Gastroesophageal sphincter (tissue), 4 donors: ENCODE measurements at regions not wholly inside any gene's neighbourhood (a gene's known extent, or its start where the extent isn't known, plus 50 kb on each side); places are given as distances from the start of the nearest gene placed in this dataset.

Source experiments
- ATAC-seq: fragments of 150-250 bp; one replicate; pipeline ENCODE4 v1.9.1; 2016; ENCODE audit warnings: mild to moderate bottlenecking, moderate library complexity
- H3K27ac ChIP-seq, 4 donors: fragments of 200-600 bp; sonication (generic) in 3 of 4; 1 replicate in 3 of 4; 2 replicates in 1 of 4; pipeline ENCODE4 v1.5.1; 2016 to 2019
- H3K27me3 ChIP-seq: fragments of 200-600 bp; sonication (generic); one replicate; pipeline ENCODE4 v1.5.1; 2019
- H3K36me3 ChIP-seq, 2 donors: fragments of 200-600 bp; sonication (generic); one replicate each; pipeline ENCODE4 v1.5.1; 2019; ENCODE audit warnings: control low read depth in 1 of 2
- H3K4me1 ChIP-seq, 3 donors: fragments of 200-600 bp; sonication (generic); 1 replicate in 2 of 3; 2 replicates in 1 of 3; pipeline ENCODE4 v1.5.1; 2016 to 2019; ENCODE audit warnings: control low read depth in 2 of 3
- H3K4me3 ChIP-seq, 2 donors: fragments of 200-600 bp; sonication (generic); one replicate each; pipeline ENCODE4 v1.5.1; 2019; ENCODE audit warnings: mild to moderate bottlenecking in 1 of 2, moderate library complexity in 1 of 2
- H3K9me3 ChIP-seq, 3 donors: fragments of 200-600 bp; sonication (generic); one replicate each; pipeline ENCODE4 v1.5.1; 2017 to 2019; ENCODE audit warnings: control low read depth in 2 of 3
- EP300 ChIP-seq: sonication (generic); formaldehyde crosslinking; IDR thresholded peaks from one replicate; pipeline ENCODE4 v1.6.1; 2017; ENCODE audit warnings: antibody characterized with exemption, mild to moderate bottlenecking
- POLR2A ChIP-seq, 2 donors: fragments of 450-650 bp; IDR thresholded peaks; one replicate each; pipeline ENCODE4 v1.6.1; 2017; ENCODE audit warnings: antibody characterized with exemption in 2 of 2, mild to moderate bottlenecking in 2 of 2, moderate library complexity in 1 of 2
- POLR2AphosphoS5 ChIP-seq: sonication (generic); formaldehyde crosslinking; IDR thresholded peaks from one replicate; pipeline ENCODE4 v1.6.1; 2017; ENCODE audit warnings: antibody characterized with exemption
- WGBS, 2 donors: methylation state at CpG; one replicate each; pipeline ENCODE4 v1.1.5; 2018; ENCODE audit warnings: low coverage in 1 of 2; 5-methylcytosine and 5-hydroxymethylcytosine counted together
- TF ChIP-seq, protein P1 (sequence below), 4 experiments: fragments of 200-600 bp in 2 of 4; fragments of 450-650 bp in 2 of 4; sonication (generic) in 1 of 4; IDR thresholded peaks; one replicate each; pipeline ENCODE4 v1.5.1; 2017 to 2019; ENCODE audit warnings: antibody characterized with exemption in 4 of 4, mild to moderate bottlenecking in 2 of 4, moderate library complexity in 2 of 4

DNA sequence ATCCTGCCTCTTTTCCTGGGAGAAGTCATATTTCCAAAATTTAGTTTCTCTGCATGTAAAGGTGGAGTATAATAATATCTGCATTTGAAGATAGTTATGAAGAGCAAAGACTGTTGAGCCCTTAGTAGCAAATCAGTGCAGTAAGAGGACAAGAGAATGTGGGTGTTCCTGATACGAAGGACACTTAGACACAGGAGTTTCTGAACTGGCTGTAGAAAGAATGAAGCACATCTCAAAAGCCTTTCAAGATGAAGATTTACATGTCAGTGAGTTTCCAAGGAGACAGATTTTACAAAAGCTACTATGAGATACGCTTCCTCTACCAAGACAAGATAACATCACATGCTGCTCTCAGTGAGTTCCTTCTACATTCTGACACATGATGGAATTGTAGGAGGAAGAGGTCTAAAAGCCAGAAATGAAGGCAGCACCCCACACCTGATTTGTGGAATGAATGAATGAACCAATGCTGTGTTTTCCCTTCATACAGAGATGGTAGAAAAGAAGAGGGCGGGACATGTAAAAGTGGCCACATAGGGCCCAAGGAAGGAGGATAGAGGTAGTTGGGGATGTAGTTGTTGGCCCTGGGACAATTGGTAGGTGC lies 173.6 kb upstream of the PDE1C start:
- 86 to 100% methylated on average over 2 to 3 of the region's 3 CpGs for WGBS, 2 donors
- no peak for ATAC-seq
- TF ChIP-seq POLR2AphosphoS5 (no peak), POLR2A (IDR thresholded peaks at IDR 0.05) (no peak), EP300 (no peak)
- TF ChIP-seq, protein P1, sequence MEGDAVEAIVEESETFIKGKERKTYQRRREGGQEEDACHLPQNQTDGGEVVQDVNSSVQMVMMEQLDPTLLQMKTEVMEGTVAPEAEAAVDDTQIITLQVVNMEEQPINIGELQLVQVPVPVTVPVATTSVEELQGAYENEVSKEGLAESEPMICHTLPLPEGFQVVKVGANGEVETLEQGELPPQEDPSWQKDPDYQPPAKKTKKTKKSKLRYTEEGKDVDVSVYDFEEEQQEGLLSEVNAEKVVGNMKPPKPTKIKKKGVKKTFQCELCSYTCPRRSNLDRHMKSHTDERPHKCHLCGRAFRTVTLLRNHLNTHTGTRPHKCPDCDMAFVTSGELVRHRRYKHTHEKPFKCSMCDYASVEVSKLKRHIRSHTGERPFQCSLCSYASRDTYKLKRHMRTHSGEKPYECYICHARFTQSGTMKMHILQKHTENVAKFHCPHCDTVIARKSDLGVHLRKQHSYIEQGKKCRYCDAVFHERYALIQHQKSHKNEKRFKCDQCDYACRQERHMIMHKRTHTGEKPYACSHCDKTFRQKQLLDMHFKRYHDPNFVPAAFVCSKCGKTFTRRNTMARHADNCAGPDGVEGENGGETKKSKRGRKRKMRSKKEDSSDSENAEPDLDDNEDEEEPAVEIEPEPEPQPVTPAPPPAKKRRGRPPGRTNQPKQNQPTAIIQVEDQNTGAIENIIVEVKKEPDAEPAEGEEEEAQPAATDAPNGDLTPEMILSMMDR (IDR thresholded peaks at IDR 0.05), result no peak
- Histone ChIP-seq H3K4me1 (no peaks in the 10 kb centered on the region), H3K27ac (no peak overlapping the region), H3K27me3 (peaks cover under 1% of the 10 kb centered on the region), H3K4me3 (no peak overlapping the region), H3K36me3 (no peaks in the 10 kb centered on the region), H3K9me3 (no peaks in the 10 kb centered on the region)

DNA sequence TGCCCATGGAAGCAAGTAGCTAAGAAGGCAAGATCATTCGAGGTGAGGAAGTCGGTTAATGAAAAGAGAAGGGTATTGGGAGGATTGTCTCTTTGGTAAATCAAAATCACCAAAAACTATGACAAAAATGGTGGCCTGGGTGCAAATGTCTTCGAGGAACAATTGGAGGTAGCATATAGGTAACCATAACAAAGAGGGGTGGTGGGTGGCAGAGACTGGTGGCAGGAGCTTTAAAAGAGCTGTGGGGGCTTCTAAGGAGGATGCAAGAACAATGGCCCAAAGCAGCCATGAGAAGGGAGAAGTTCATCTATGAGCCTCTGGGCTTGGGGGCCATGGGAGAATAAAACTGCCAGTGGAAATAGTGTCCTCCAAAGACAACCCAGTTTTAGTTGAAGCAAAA lies 172.2 kb upstream of the PDE1C start:
- H3K4me1 ChIP-seq, result no peaks in the 10 kb centered on the region
- H3K27ac ChIP-seq, result no peak overlapping the region
- no peak for ATAC-seq
- no peak for TF ChIP-seq POLR2A (IDR thresholded peaks at IDR 0.05)
- no peak for TF ChIP-seq POLR2AphosphoS5
- no peak for TF ChIP-seq EP300
- TF ChIP-seq, protein P1 (IDR thresholded peaks at IDR 0.05), result no peak
- H3K9me3 ChIP-seq, result no peaks in the 10 kb centered on the region
- no peaks in the 10 kb centered on the region for H3K27me3 ChIP-seq
- no peak overlapping the region for H3K4me3 ChIP-seq
- WGBS, 2 donors, result 54% methylated on average over 3 of the region's 3 CpGs
- no peaks in the 10 kb centered on the region for H3K36me3 ChIP-seq

DNA sequence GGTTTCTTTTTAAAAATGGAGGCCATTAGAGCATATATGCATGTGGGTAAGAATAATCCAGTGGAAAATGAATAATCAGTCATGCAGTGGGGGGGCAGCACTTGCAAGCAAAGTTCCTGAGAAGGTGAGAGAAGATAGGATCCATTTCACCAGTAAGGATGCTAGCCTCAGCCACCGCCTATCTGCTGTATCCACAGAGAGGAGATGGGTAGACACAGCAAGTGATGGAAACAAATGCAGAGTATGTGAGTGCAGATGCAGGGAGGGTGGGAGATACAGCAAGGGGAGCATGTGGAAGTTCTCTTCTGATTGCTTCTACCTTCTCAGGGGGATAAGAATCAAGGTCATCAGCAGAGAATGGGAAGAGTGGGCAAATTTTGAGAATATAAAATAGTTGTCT lies 171.4 kb upstream of the PDE1C start:
- Histone ChIP-seq H3K36me3 (no peaks in the 10 kb centered on the region), H3K27me3 (no peaks in the 10 kb centered on the region), H3K27ac (no peak overlapping the region), H3K9me3 (no peaks in the 10 kb centered on the region), H3K4me3 (no peak overlapping the region), H3K4me1 (no peaks in the 10 kb centered on the region)
- ATAC-seq, result no peak
- WGBS, 2 donors, result 80% methylated on average over 1 of the region's 1 CpG; no CpG with 5 or more reads in 1 of the 2 donors
- TF ChIP-seq POLR2AphosphoS5, result no peak
- TF ChIP-seq EP300, result no peak
- no peak for TF ChIP-seq POLR2A (IDR thresholded peaks at IDR 0.05)
- TF ChIP-seq, protein P1 (IDR thresholded peaks at IDR 0.05), result no peak

DNA sequence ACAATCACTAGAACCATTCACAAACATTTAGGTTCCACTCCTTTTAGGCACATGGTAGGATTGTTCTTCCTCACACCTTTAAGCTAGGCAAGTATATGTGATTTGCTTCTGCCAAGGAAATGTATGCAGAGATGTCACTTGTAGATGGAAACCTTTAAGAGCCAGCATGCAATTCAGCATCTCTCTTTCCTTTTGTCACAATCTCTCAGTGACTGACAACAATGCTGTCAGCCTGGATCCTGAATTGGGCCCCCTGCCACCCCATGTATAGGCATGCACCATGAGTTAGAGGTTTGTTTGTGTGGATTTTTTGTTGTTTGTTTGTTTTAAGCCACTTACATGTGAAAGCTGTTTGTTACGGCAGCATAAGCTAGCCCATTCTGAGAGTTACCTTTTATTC lies 169.6 kb upstream of the PDE1C start:
- no peak for ATAC-seq
- no peak for TF ChIP-seq POLR2AphosphoS5
- TF ChIP-seq EP300, result no peak
- TF ChIP-seq, protein P1 (IDR thresholded peaks at IDR 0.05), result no peak
- no peak for TF ChIP-seq POLR2A (IDR thresholded peaks at IDR 0.05)

DNA sequence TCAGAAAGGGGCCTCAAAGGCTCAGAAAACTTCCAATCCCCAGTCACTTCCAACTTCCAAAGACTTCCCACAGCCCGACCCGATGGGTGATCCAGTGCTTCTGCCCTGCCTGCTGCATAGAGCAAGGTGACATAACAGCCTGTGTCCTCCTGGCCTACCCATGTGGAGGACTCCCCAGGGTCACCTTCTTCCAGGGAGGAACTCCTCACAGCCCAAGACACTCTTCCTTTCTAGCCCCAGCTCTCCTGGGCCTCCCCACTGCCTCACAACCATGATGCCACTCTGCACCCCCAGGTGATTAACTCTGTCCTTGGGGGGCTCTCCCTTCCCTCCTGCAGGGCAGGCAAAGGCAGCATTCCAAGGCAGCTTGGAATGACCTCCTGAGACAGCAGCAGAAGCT lies 158.4 kb upstream of the PDE1C start:
- H3K9me3 ChIP-seq, result peaks cover 0 to 17% (median 0%) of the 10 kb centered on the region in 3 donors
- no peaks in the 10 kb centered on the region for H3K4me1 ChIP-seq
- H3K27me3 ChIP-seq, result peaks cover 12% of the 10 kb centered on the region
- H3K4me3 ChIP-seq, result no peak overlapping the region
- H3K36me3 ChIP-seq, result no peaks in the 10 kb centered on the region
- no peak for ATAC-seq
- no peak overlapping the region for H3K27ac ChIP-seq
- 92% methylated on average over 2 of the region's 2 CpGs; no CpG with 5 or more reads in 1 of the 2 donors for WGBS, 2 donors
- TF ChIP-seq, protein P1 (IDR thresholded peaks at IDR 0.05), result no peak
- no peak for TF ChIP-seq POLR2AphosphoS5
- no peak for TF ChIP-seq POLR2A (IDR thresholded peaks at IDR 0.05)
- TF ChIP-seq EP300, result no peak

More for the DNA sequence above, 169.6 kb upstream of the PDE1C start:
- WGBS, 2 donors, result 69 to 88% methylated on average over 1 of the region's 1 CpG
- H3K27me3 ChIP-seq, result no peaks in the 10 kb centered on the region
- H3K36me3 ChIP-seq, result no peaks in the 10 kb centered on the region
- no peaks in the 10 kb centered on the region for H3K4me1 ChIP-seq
- peaks cover 0 to 7% (median 0%) of the 10 kb centered on the region in 3 donors for H3K9me3 ChIP-seq
- no peak overlapping the region for H3K4me3 ChIP-seq
- no peak overlapping the region for H3K27ac ChIP-seq
